Central memory CD8-positive, alpha-beta T cell (primary cell): ENCODE measurements at regions not wholly inside any gene's neighbourhood (a gene's known extent, or its start where the extent isn't known, plus 50 kb on each side); places are given as distances from the start of the nearest gene placed in this dataset.

Experiments used
- ATAC-seq: fragments of 150-1000 bp; cut with Tn5 transposase; replicated peaks from 2 replicates; pipeline ENCODE4 v1.10.0; 2022; ENCODE audit warnings: mild to moderate bottlenecking, moderate FRiP score, moderate number of reproducible peaks; ENCODE audit not compliant: poor library complexity, severe bottlenecking; ENCODE audit errors: extremely low read depth
- DNase-seq, 2 donors: peaks; one replicate each; pipeline ENCODE4 v3.0.0; 2021; ENCODE audit warnings: low spot score in 2 of 2
- H3K27ac Mint-ChIP-seq: one replicate; pipeline ENCODE4 v1.8.0; 2022; ENCODE audit warnings: low read depth, mild to moderate bottlenecking, moderate library complexity, mixed read lengths
- H3K27me3 Mint-ChIP-seq: one replicate; pipeline ENCODE4 v1.8.0; 2022; ENCODE audit warnings: mixed read lengths
- H3K36me3 Mint-ChIP-seq: one replicate; pipeline ENCODE4 v1.8.0; 2022; ENCODE audit warnings: mild to moderate bottlenecking, moderate library complexity, mixed read lengths; ENCODE audit not compliant: insufficient read depth
- H3K4me1 Mint-ChIP-seq: one replicate; pipeline ENCODE4 v1.8.0; 2022; ENCODE audit warnings: mixed read lengths
- H3K4me3 Mint-ChIP-seq: one replicate; pipeline ENCODE4 v1.8.0; 2022; ENCODE audit warnings: mild to moderate bottlenecking, moderate library complexity, mixed read lengths
- H3K9me3 Mint-ChIP-seq: one replicate; pipeline ENCODE4 v1.8.0; 2022; ENCODE audit warnings: mixed read lengths

GRCh38 chr3:18868911-18869689 lies 279.2 kb upstream of the KCNH8 start:
- no peak overlapping the region for H3K27ac Mint-ChIP-seq
- no peaks in the 10 kb centered on the region for H3K36me3 Mint-ChIP-seq
- peaks cover 21% of the 10 kb centered on the region for H3K27me3 Mint-ChIP-seq
- no peak overlapping the region for H3K4me3 Mint-ChIP-seq
- ATAC-seq (no peak), DNase-seq (no peak)
- H3K9me3 Mint-ChIP-seq = no peaks in the 10 kb centered on the region
- no peaks in the 10 kb centered on the region for H3K4me1 Mint-ChIP-seq

GRCh38 chr3:18866899-18867298 lies 281.4 kb upstream of the KCNH8 start:
- no peak for DNase-seq
- no peak overlapping the region for H3K27ac Mint-ChIP-seq
- H3K4me3 Mint-ChIP-seq = no peak overlapping the region
- H3K36me3 Mint-ChIP-seq = no peaks in the 10 kb centered on the region
- H3K9me3 Mint-ChIP-seq = no peaks in the 10 kb centered on the region
- peaks cover 36% of the 10 kb centered on the region for H3K27me3 Mint-ChIP-seq
- no peaks in the 10 kb centered on the region for H3K4me1 Mint-ChIP-seq
- ATAC-seq = no peak

GRCh38 chr3:18864933-18865731 lies 283.2 kb upstream of the KCNH8 start:
- H3K27me3 Mint-ChIP-seq = peaks cover 38% of the 10 kb centered on the region

GRCh38 chr3:18862077-18862476 lies 286.2 kb upstream of the KCNH8 start:
- Mint-ChIP-seq H3K4me1 (no peaks in the 10 kb centered on the region), H3K27me3 (peaks cover 46% of the 10 kb centered on the region), H3K27ac (no peak overlapping the region), H3K36me3 (no peaks in the 10 kb centered on the region), H3K9me3 (no peaks in the 10 kb centered on the region), H3K4me3 (no peak overlapping the region)
- DNase-seq (no peak), ATAC-seq (no peak)

More at GRCh38 chr3:18864933-18865731, 283.2 kb upstream of the KCNH8 start:
- Mint-ChIP-seq H3K27ac (no peak overlapping the region), H3K36me3 (no peaks in the 10 kb centered on the region), H3K4me3 (no peak overlapping the region), H3K9me3 (no peaks in the 10 kb centered on the region), H3K4me1 (no peaks in the 10 kb centered on the region)
- DNase-seq = no peak
- no peak for ATAC-seq

GRCh38 chr3:18861137-18861536 lies 287.2 kb upstream of the KCNH8 start:
- H3K4me3 Mint-ChIP-seq = no peak overlapping the region
- H3K36me3 Mint-ChIP-seq = peaks cover 1% of the 10 kb centered on the region
- H3K9me3 Mint-ChIP-seq = no peaks in the 10 kb centered on the region
- peaks cover 53% of the 10 kb centered on the region for H3K27me3 Mint-ChIP-seq
- H3K4me1 Mint-ChIP-seq = no peaks in the 10 kb centered on the region
- no peak overlapping the region for H3K27ac Mint-ChIP-seq
- ATAC-seq (no peak), DNase-seq (no peak)

GRCh38 chr3:18853269-18853668 lies 295.0 kb upstream of the KCNH8 start:
- H3K36me3 Mint-ChIP-seq = peaks cover 2% of the 10 kb centered on the region
- H3K27me3 Mint-ChIP-seq = peaks cover 54% of the 10 kb centered on the region
- H3K9me3 Mint-ChIP-seq = no peaks in the 10 kb centered on the region
- DNase-seq = no peak
- H3K27ac Mint-ChIP-seq = no peak overlapping the region
- no peak for ATAC-seq
- H3K4me3 Mint-ChIP-seq = no peak overlapping the region
- no peaks in the 10 kb centered on the region for H3K4me1 Mint-ChIP-seq

GRCh38 chr3:18847583-18848197 lies 300.6 kb upstream of the KCNH8 start:
- DNase-seq (no peak), ATAC-seq (no peak)
- Mint-ChIP-seq H3K4me3 (no peak overlapping the region), H3K9me3 (no peaks in the 10 kb centered on the region), H3K27ac (no peak overlapping the region), H3K4me1 (peaks cover 15% of the 10 kb centered on the region), H3K27me3 (peaks cover 18% of the 10 kb centered on the region), H3K36me3 (peaks cover 2% of the 10 kb centered on the region)

GRCh38 chr3:18843983-18844382 lies 304.3 kb upstream of the KCNH8 start:
- no peaks in the 10 kb centered on the region for H3K9me3 Mint-ChIP-seq
- DNase-seq (no peak), ATAC-seq (no peak)
- H3K27ac Mint-ChIP-seq = no peak overlapping the region
- H3K36me3 Mint-ChIP-seq = peaks cover 2% of the 10 kb centered on the region
- H3K27me3 Mint-ChIP-seq = no peaks in the 10 kb centered on the region
- H3K4me3 Mint-ChIP-seq = no peak overlapping the region
- H3K4me1 Mint-ChIP-seq = peaks cover 15% of the 10 kb centered on the region

GRCh38 chr3:18843188-18843587 lies 305.1 kb upstream of the KCNH8 start:
- ATAC-seq (no peak), DNase-seq (no peak)
- no peaks in the 10 kb centered on the region for H3K27me3 Mint-ChIP-seq
- H3K27ac Mint-ChIP-seq = no peak overlapping the region
- H3K4me1 Mint-ChIP-seq = peaks cover 15% of the 10 kb centered on the region
- H3K9me3 Mint-ChIP-seq = no peaks in the 10 kb centered on the region
- H3K4me3 Mint-ChIP-seq = no peak overlapping the region
- H3K36me3 Mint-ChIP-seq = peaks cover 2% of the 10 kb centered on the region

- H3K4me1 Mint-ChIP-seq = peaks cover 15% of the 10 kb centered on the region
- no peak overlapping the region for H3K4me3 Mint-ChIP-seq
- no peaks in the 10 kb centered on the region for H3K9me3 Mint-ChIP-seq
- ATAC-seq = no peak
- no peak for DNase-seq
- H3K27me3 Mint-ChIP-seq = no peaks in the 10 kb centered on the region
- no peak overlapping the region for H3K27ac Mint-ChIP-seq
- H3K36me3 Mint-ChIP-seq = peaks cover 2% of the 10 kb centered on the region
Measured at GRCh38 chr3:18841422-18842343, 306.6 kb upstream of the KCNH8 start.

GRCh38 chr3:18840535-18841137 lies 307.7 kb upstream of the KCNH8 start:
- H3K4me1 Mint-ChIP-seq = peaks cover 18% of the 10 kb centered on the region
- no peaks in the 10 kb centered on the region for H3K27me3 Mint-ChIP-seq
- peaks cover 2% of the 10 kb centered on the region for H3K36me3 Mint-ChIP-seq
- ATAC-seq (no peak), DNase-seq (no peak)
- H3K27ac Mint-ChIP-seq = no peak overlapping the region
- H3K9me3 Mint-ChIP-seq = no peaks in the 10 kb centered on the region
- H3K4me3 Mint-ChIP-seq = no peak overlapping the region

- no peak overlapping the region for H3K27ac Mint-ChIP-seq
Measured at GRCh38 chr3:18838758-18839157, 309.6 kb upstream of the KCNH8 start.

More at GRCh38 chr3:18838758-18839157, 309.6 kb upstream of the KCNH8 start:
- no peaks in the 10 kb centered on the region for H3K27me3 Mint-ChIP-seq
- no peak for DNase-seq
- H3K4me1 Mint-ChIP-seq = peaks cover 7% of the 10 kb centered on the region
- H3K9me3 Mint-ChIP-seq = no peaks in the 10 kb centered on the region
- H3K36me3 Mint-ChIP-seq = no peaks in the 10 kb centered on the region
- no peak overlapping the region for H3K4me3 Mint-ChIP-seq
- ATAC-seq = no peak
